H1 (cell line): ENCODE measurements at regions not wholly inside any gene's neighbourhood (a gene's known extent, or its start where the extent isn't known, plus 50 kb on each side); places are given as distances from the start of the nearest gene placed in this dataset.

Source experiments
- CTCF ChIA-PET: fragments of 300-600 bp; sonication (Branson Sonifier 250); formaldehyde crosslinking; loops from one replicate; lab custom pipeline; 2021; ENCODE audit not compliant: partially characterized antibody; lab: Charles Lee
- POLR2A ChIA-PET: fragments of 300-600 bp; sonication (Branson Sonifier 250); formaldehyde crosslinking; loops from one replicate; lab custom pipeline; 2021; ENCODE audit warnings: inconsistent platforms; ENCODE audit not compliant: partially characterized antibody; lab: Charles Lee
- DNase-seq, 2 experiments: peaks; one replicate each; pipeline versions ENCODE4 v3.0.0 to v3.0.0-alpha.2; 2010 to 2022; ENCODE audit warnings: low spot score in 2 of 2, low read depth in 1 of 2, mixed read lengths in 1 of 2
- FAIRE-seq: peaks from 2 replicates; lab custom pipeline; 2011; peaks lifted over from hg19 to GRCh38; lab: Jason Lieb, UNC
- H2AFZ ChIP-seq: 2 replicates; pipeline ENCODE4 v1.8.1; 2012; ENCODE audit warnings: low read length, inconsistent platforms
- H2AK5ac ChIP-seq: 2 replicates; pipeline ENCODE4 v1.6.1; 2013; ENCODE audit warnings: low read depth, low read length
- H2BK120ac ChIP-seq: replicated peaks from 2 replicates; pipeline ENCODE3; 2013; ENCODE audit warnings: low read depth, low read length, inconsistent platforms
- H2BK12ac ChIP-seq: 2 replicates; pipeline ENCODE4 v1.6.1; 2013; ENCODE audit warnings: low read depth, low read length
- H2BK15ac ChIP-seq: 2 replicates; pipeline ENCODE4 v1.6.1; 2013; ENCODE audit warnings: low read length
- H2BK20ac ChIP-seq: 2 replicates; pipeline ENCODE4 v1.6.1; 2013; ENCODE audit warnings: low read length
- H2BK5ac ChIP-seq: 2 replicates; pipeline ENCODE4 v1.6.1; 2013; ENCODE audit warnings: low read depth, low read length
- H3K14ac ChIP-seq: 2 replicates; pipeline ENCODE4 v1.6.1; 2013; ENCODE audit warnings: inconsistent platforms; ENCODE audit not compliant: insufficient read length
- H3K18ac ChIP-seq: 2 replicates; pipeline ENCODE4 v1.6.1; 2013; ENCODE audit warnings: low read length; ENCODE audit errors: extremely low read depth
- H3K23ac ChIP-seq: 2 replicates; pipeline ENCODE4 v1.6.1; 2013; ENCODE audit warnings: inconsistent platforms; ENCODE audit not compliant: insufficient read length
- H3K23me2 ChIP-seq: 2 replicates; pipeline ENCODE4 v1.6.1; 2013; ENCODE audit warnings: low read depth, low read length
- H3K27ac ChIP-seq: 2 replicates; pipeline ENCODE4 v1.6.1; 2011; ENCODE audit warnings: low read depth, low read length, inconsistent platforms
- H3K27me3 ChIP-seq, 4 experiments: replicated peaks in 1 of 4; 1 replicate in 1 of 4; 2 replicates in 3 of 4; pipeline versions ENCODE4 v1.6.1 to v1.8.1; 2011 to 2013; ENCODE audit warnings: low read length in 3 of 4, mild to moderate bottlenecking in 3 of 4, inconsistent platforms in 2 of 4, mixed read lengths in 2 of 4, moderate library complexity in 1 of 4; ENCODE audit not compliant: control insufficient read depth in 3 of 4, insufficient read depth in 3 of 4; ENCODE audit errors: extremely low read depth in 1 of 4
- H3K36me3 ChIP-seq, 4 experiments: 2 replicates each; pipeline versions ENCODE4 v1.6.1 to v1.8.1; 2011 to 2013; ENCODE audit warnings: mild to moderate bottlenecking in 4 of 4, low read length in 3 of 4, moderate library complexity in 2 of 4, control low read depth in 1 of 4, inconsistent platforms in 1 of 4; ENCODE audit not compliant: insufficient read depth in 4 of 4, control insufficient read depth in 2 of 4
- H3K4ac ChIP-seq: replicated peaks from 2 replicates; pipeline ENCODE3; 2013; ENCODE audit warnings: low read length, low read depth, mixed read lengths, inconsistent platforms; ENCODE audit not compliant: insufficient read length
- H3K4me1 ChIP-seq, 4 experiments: replicated peaks in 1 of 4; 1 replicate in 1 of 4; 2 replicates in 3 of 4; pipeline versions ENCODE4 v1.6.1 to v1.8.1; 2011 to 2013; ENCODE audit warnings: low read length in 3 of 4, inconsistent platforms in 2 of 4, mixed read lengths in 1 of 4; ENCODE audit not compliant: insufficient read depth in 4 of 4, control insufficient read depth in 3 of 4
- H3K4me2 ChIP-seq, 2 experiments: 2 replicates each; pipeline versions ENCODE4 v1.6.1 to v1.8.1; 2011 to 2013; ENCODE audit warnings: low read depth in 2 of 2, low read length in 2 of 2, control low read depth in 1 of 2, inconsistent platforms in 1 of 2, mild to moderate bottlenecking in 1 of 2; ENCODE audit not compliant: insufficient read depth in 1 of 2
- H3K4me3 ChIP-seq, 4 experiments: fragments of 200-600, 300-600 bp in 1 of 4; sonication (generic), shearing (Covaris generic), sonication (Bioruptor Twin) in 1 of 4; 2 replicates each; pipeline versions ENCODE4 v1.5.1 to v1.8.1; 2011 to 2016; ENCODE audit warnings: low read length in 4 of 4, low read depth in 3 of 4, control low read depth in 2 of 4, inconsistent platforms in 2 of 4, mild to moderate bottlenecking in 2 of 4, mixed read lengths in 1 of 4, moderate library complexity in 1 of 4; ENCODE audit not compliant: insufficient read depth in 2 of 4; ENCODE audit errors: extremely low read depth in 1 of 4
- H3K56ac ChIP-seq: replicated peaks from 2 replicates; pipeline ENCODE3; 2013; ENCODE audit warnings: low read depth, mild to moderate bottlenecking, mixed read lengths, low read length, inconsistent platforms; ENCODE audit not compliant: insufficient read length
- H3K79me1 ChIP-seq: 2 replicates; pipeline ENCODE4 v1.6.1; 2013; ENCODE audit warnings: low read depth, low read length, control low read depth
- H3K79me2 ChIP-seq, 2 experiments: 2 replicates each; pipeline versions ENCODE4 v1.6.1 to v1.8.1; 2012 to 2013; ENCODE audit warnings: low read length in 2 of 2, mild to moderate bottlenecking in 2 of 2, inconsistent platforms in 1 of 2; ENCODE audit not compliant: insufficient read depth in 2 of 2, control insufficient read depth in 1 of 2
- H3K9ac ChIP-seq, 4 experiments: replicated peaks in 1 of 4; 1 replicate in 1 of 4; 2 replicates in 3 of 4; pipeline versions ENCODE4 v1.6.1 to v1.8.1; 2011 to 2013; ENCODE audit warnings: low read depth in 3 of 4, low read length in 3 of 4, control low read depth in 2 of 4, mild to moderate bottlenecking in 2 of 4, moderate library complexity in 2 of 4, inconsistent platforms in 1 of 4; ENCODE audit errors: extremely low read depth in 1 of 4
- H3K9me3 ChIP-seq, 2 experiments: 2 replicates each; pipeline versions ENCODE4 v1.6.1 to v1.8.1; 2012 to 2013; ENCODE audit warnings: mild to moderate bottlenecking in 2 of 2, moderate library complexity in 2 of 2, control low read depth in 1 of 2, inconsistent platforms in 1 of 2, low read depth in 1 of 2, low read length in 1 of 2, mixed read lengths in 1 of 2; ENCODE audit not compliant: insufficient read depth in 2 of 2
- H4K20me1 ChIP-seq, 2 experiments: replicated peaks in 1 of 2; 2 replicates each; pipeline versions ENCODE3 to v1.8.1; 2011 to 2013; ENCODE audit warnings: inconsistent platforms in 2 of 2, low read length in 2 of 2, mild to moderate bottlenecking in 1 of 2; ENCODE audit not compliant: insufficient read depth in 2 of 2, control insufficient read depth in 1 of 2
- H4K5ac ChIP-seq: 2 replicates; pipeline ENCODE4 v1.6.1; 2013; ENCODE audit warnings: low read length, low read depth, mixed read lengths, inconsistent platforms; ENCODE audit not compliant: insufficient read length
- H4K8ac ChIP-seq: 2 replicates; pipeline ENCODE4 v1.8.0; 2013; ENCODE audit warnings: mild to moderate bottlenecking, moderate library complexity, low read length, inconsistent platforms; ENCODE audit not compliant: insufficient read depth; ENCODE audit errors: extremely low read depth
- H4K91ac ChIP-seq: replicated peaks from 2 replicates; pipeline ENCODE3; 2013; ENCODE audit warnings: low read length, mixed read lengths, inconsistent platforms; ENCODE audit not compliant: insufficient read length
- E2F6 ChIP-seq: IDR thresholded peaks from 2 replicates; pipeline ENCODE4 v1.6.1; 2012; ENCODE audit warnings: inconsistent platforms
- EP300 ChIP-seq, 2 experiments: IDR thresholded peaks; 1 replicate in 1 of 2; 2 replicates in 1 of 2; pipeline ENCODE4 v1.6.1; 2011 to 2012; ENCODE audit warnings: low read depth in 2 of 2, low read length in 2 of 2, mild to moderate bottlenecking in 2 of 2, borderline replicate concordance in 1 of 2, inconsistent platforms in 1 of 2, moderate library complexity in 1 of 2
- whole genome bisulfite sequencing, 2 experiments: shearing (Covaris generic) in 1 of 2; methylation state at CpG; one replicate each; pipeline versions ENCODE4 v1.1.6 to v1.1.7; 2013 to 2015; ENCODE audit warnings: low lambda C conversion rate in 2 of 2, mixed read lengths in 2 of 2, inconsistent platforms in 1 of 2, low coverage in 1 of 2, missing lambda C conversion rate in 1 of 2; ENCODE audit not compliant: insufficient replicate concordance in 2 of 2, insufficient coverage in 1 of 2, insufficient read length in 1 of 2; ENCODE audit errors: extremely low coverage in 1 of 2, missing lambda C conversion rate in 1 of 2; 5-methylcytosine and 5-hydroxymethylcytosine counted together

DNA sequence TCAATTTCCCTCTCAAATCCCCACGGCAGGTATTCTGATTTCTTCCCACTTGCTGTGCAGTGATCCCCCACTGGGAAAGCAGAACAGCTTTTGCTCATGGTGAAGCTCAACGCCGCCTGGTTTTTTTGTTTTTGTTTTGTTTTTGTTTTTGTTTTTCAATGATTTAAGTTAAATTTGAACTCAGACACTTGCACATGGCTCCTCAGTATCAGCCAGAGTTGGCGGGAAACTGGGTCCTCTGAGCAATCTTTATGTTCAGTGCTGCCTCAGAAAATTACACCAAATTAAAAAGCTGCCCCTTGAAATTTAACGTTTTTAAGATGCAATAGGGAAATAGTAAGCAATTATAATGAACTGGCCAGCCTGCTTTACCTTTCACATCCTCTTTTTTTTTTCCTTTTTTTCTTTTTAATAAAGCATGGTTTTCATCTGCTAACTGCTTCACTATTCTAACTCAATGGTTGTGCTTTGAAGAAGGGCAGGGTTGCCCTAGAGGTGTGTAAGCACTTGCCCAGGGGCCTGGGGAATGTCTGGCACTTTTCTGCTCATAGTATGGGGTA is 277.0 kb upstream of the HNRNPA3 start:
- H2BK5ac ChIP-seq: no peak overlapping the region
- no peak for TF ChIP-seq EP300 (IDR thresholded peaks at IDR 0.05; ENCODE audit: borderline replicate concordance in 1 of 2, low read depth in 2 of 2, low read length in 2 of 2)
- peak; percentile 49; the same call in 1 of the 2 replicates for TF ChIP-seq E2F6
- TF ChIP-seq, all 59 proteins: peak for 1
- Histone ChIP-seq H2AK5ac (no peak overlapping the region), H3K4me2 (no peak overlapping the region), H3K4me1 (peaks cover 0 to 3% (median 0%) of the 10 kb centered on the region in 4 experiments; a peak in 2 of 7 replicates), H4K5ac (no peak overlapping the region), H3K56ac (no peak overlapping the region), H3K79me1 (no peaks in the 10 kb centered on the region), H3K27me3 (no peaks in the 10 kb centered on the region), H3K4me3 (no peak overlapping the region), H3K14ac (no peak overlapping the region), H3K27ac (no peak overlapping the region), H3K9ac (no peak overlapping the region), H4K8ac (no peak overlapping the region), H3K23ac (no peak overlapping the region), H3K36me3 (no peaks in the 10 kb centered on the region), H4K20me1 (no peaks in the 10 kb centered on the region), H3K18ac (no peak overlapping the region), H4K91ac (no peak overlapping the region), H2BK12ac (no peak overlapping the region), H2AFZ (no peak overlapping the region), H3K4ac (no peak overlapping the region), H2BK15ac (no peak overlapping the region), H3K79me2 (no peaks in the 10 kb centered on the region), H2BK120ac (no peak overlapping the region), H2BK20ac (no peak overlapping the region), H3K23me2 (no peaks in the 10 kb centered on the region), H3K9me3 (no peaks in the 10 kb centered on the region)
- DNase-seq (no peak), FAIRE-seq (no peak)
- 88% methylated on average over 5 of the region's 5 CpGs; no CpG with 5 or more reads in 1 of the 2 experiments for WGBS, 2 experiments
- ChIA-PET POLR2A (interaction anchor here (0.6 kb wide), 1 partner anchor 60 kb away, joined by 3 read pairs; no protein-coding TSS in a partner anchor), CTCF (no interaction called here)
